HG03521 (cell line): ENCODE measurements at regions not wholly inside any gene's neighbourhood (a gene's known extent, or its start where the extent isn't known, plus 50 kb on each side); places are given as distances from the start of the nearest gene placed in this dataset.

Experiments
- ATAC-seq: cut with Tn5 transposase; IDR thresholded peaks from one replicate; pipeline ENCODE4 v1.9.1; 2021; ENCODE audit warnings: mild to moderate bottlenecking, moderate library complexity; ENCODE audit not compliant: unreplicated experiment

- ATAC-seq: no peak
Measured at GRCh38 chr1:188364927-188365449, 1536.2 kb downstream of the PLA2G4A start.

GRCh38 chr1:188365874-188366273 is 1537.1 kb downstream of the PLA2G4A start:
- no peak for ATAC-seq

GRCh38 chr1:188367661-188368060 is 1538.9 kb downstream of the PLA2G4A start:
- no peak for ATAC-seq

GRCh38 chr1:188371295-188371806 is 1542.6 kb downstream of the PLA2G4A start:
- no peak for ATAC-seq

- ATAC-seq: no peak
Measured at GRCh38 chr1:188372821-188373220, 1544.1 kb downstream of the PLA2G4A start.

GRCh38 chr1:188382851-188383250 is 1554.1 kb downstream of the PLA2G4A start:
- ATAC-seq: no peak

GRCh38 chr1:188386161-188386560 is 1557.4 kb downstream of the PLA2G4A start:
- no peak for ATAC-seq

GRCh38 chr1:188386666-188387065 is 1557.9 kb downstream of the PLA2G4A start:
- ATAC-seq: no peak

GRCh38 chr1:188394677-188395076 is 1565.9 kb downstream of the PLA2G4A start:
- ATAC-seq: no peak

- ATAC-seq: no peak
Measured at GRCh38 chr1:188397521-188397920, 1568.8 kb downstream of the PLA2G4A start.

- ATAC-seq: no peak
Measured at GRCh38 chr1:188402986-188403385, 1574.2 kb downstream of the PLA2G4A start.

GRCh38 chr1:188406636-188407035 is 1577.9 kb downstream of the PLA2G4A start:
- no peak for ATAC-seq

- ATAC-seq: no peak
Measured at GRCh38 chr1:188420177-188420576, 1591.4 kb downstream of the PLA2G4A start.

- ATAC-seq: no peak
Measured at GRCh38 chr1:188423073-188423472, 1594.3 kb downstream of the PLA2G4A start.

GRCh38 chr1:188424176-188424575 is 1595.4 kb downstream of the PLA2G4A start:
- ATAC-seq: no peak

- no peak for ATAC-seq
Measured at GRCh38 chr1:188425687-188426086, 1596.9 kb downstream of the PLA2G4A start.

GRCh38 chr1:188426561-188426960 is 1597.8 kb downstream of the PLA2G4A start:
- ATAC-seq: no peak

- no peak for ATAC-seq
Measured at GRCh38 chr1:188427642-188428041, 1598.9 kb downstream of the PLA2G4A start.

- no peak for ATAC-seq
Measured at GRCh38 chr1:188429386-188429785, 1600.6 kb downstream of the PLA2G4A start.

- ATAC-seq: no peak
Measured at GRCh38 chr1:188432427-188432826, 1603.7 kb downstream of the PLA2G4A start.

GRCh38 chr1:188433425-188433824 is 1604.7 kb downstream of the PLA2G4A start:
- ATAC-seq: no peak

GRCh38 chr1:188444526-188444925 is 1615.8 kb downstream of the PLA2G4A start:
- no peak for ATAC-seq

- no peak for ATAC-seq
Measured at GRCh38 chr1:188462837-188463236, 1634.1 kb downstream of the PLA2G4A start.
